HepG2 (cell line): ENCODE measurements at regions not wholly inside any gene's neighbourhood (a gene's known extent, or its start where the extent isn't known, plus 50 kb on each side); places are given as distances from the start of the nearest gene placed in this dataset.
A peak's percentile ranks its signal among the peaks of the same experiment; 100 is the strongest.

Experiments used
- NFE2L2 ChIP-seq: fragments of 150-350 bp; IDR thresholded peaks from 2 replicates; pipeline ENCODE4 v1.6.1; 2014; ENCODE audit warnings: low read length
- NR2C2 ChIP-seq: sonication (generic); formaldehyde crosslinking; IDR thresholded peaks from 2 replicates; pipeline ENCODE4 v1.4.0; 2020; ENCODE audit warnings: missing genetic modification reagents, mild to moderate bottlenecking, moderate library complexity, borderline replicate concordance
- RNF219 ChIP-seq: sonication (generic); formaldehyde crosslinking; IDR thresholded peaks from 2 replicates; pipeline ENCODE4 v1.5.0; 2020; ENCODE audit warnings: mild to moderate bottlenecking, missing genetic modification reagents
- RXRA ChIP-seq: sonication (generic); formaldehyde crosslinking; IDR thresholded peaks from 2 replicates; pipeline ENCODE4 v1.5.1; 2020; ENCODE audit warnings: missing genetic modification reagents
- SMC3 ChIP-seq: IDR thresholded peaks from 2 replicates; pipeline ENCODE4 v1.6.1; 2011; ENCODE audit warnings: low read length, improper control_type of control experiment
- SOX13 ChIP-seq, 3 experiments: fragments of 450-650 bp in 1 of 3; sonication (generic) in 1 of 3; formaldehyde crosslinking in 1 of 3; IDR thresholded peaks in 2 of 3; conservative IDR thresholded peaks in 1 of 3; 2 replicates each; pipeline versions ENCODE4 v1.5.0 to v1.6.1; 2016 to 2020; ENCODE audit warnings: antibody characterized with exemption in 1 of 3, mild to moderate bottlenecking in 1 of 3, missing compliant biosample characterization in 1 of 3, missing genetic modification reagents in 1 of 3, moderate library complexity in 1 of 3
- TBX2 ChIP-seq: sonication (generic); formaldehyde crosslinking; IDR thresholded peaks from 2 replicates; pipeline ENCODE4 v1.5.0; 2020; ENCODE audit warnings: missing genetic modification reagents, mild to moderate bottlenecking, borderline replicate concordance
- ZBTB43 ChIP-seq: sonication (generic); formaldehyde crosslinking; conservative IDR thresholded peaks from 2 replicates; pipeline ENCODE4 v1.4.0; 2020; ENCODE audit warnings: missing genetic modification reagents
- ZBTB7B ChIP-seq: sonication (generic); formaldehyde crosslinking; IDR thresholded peaks from 2 replicates; pipeline ENCODE4 v1.4.0; 2020; ENCODE audit warnings: missing genetic modification reagents
- ZNF331 ChIP-seq: sonication (generic); formaldehyde crosslinking; IDR thresholded peaks from 2 replicates; pipeline ENCODE4 v1.4.0; 2020; ENCODE audit warnings: missing genetic modification reagents
- TF ChIP-seq, protein P1 (sequence below): sonication (generic); formaldehyde crosslinking; IDR thresholded peaks from 2 replicates; pipeline ENCODE4 v1.4.0; 2020; ENCODE audit warnings: mild to moderate bottlenecking, missing genetic modification reagents
- TF ChIP-seq, protein P2 (sequence below): sonication (generic); formaldehyde crosslinking; IDR thresholded peaks from 2 replicates; pipeline ENCODE4 v1.5.0; 2020; ENCODE audit warnings: missing genetic modification reagents

DNA sequence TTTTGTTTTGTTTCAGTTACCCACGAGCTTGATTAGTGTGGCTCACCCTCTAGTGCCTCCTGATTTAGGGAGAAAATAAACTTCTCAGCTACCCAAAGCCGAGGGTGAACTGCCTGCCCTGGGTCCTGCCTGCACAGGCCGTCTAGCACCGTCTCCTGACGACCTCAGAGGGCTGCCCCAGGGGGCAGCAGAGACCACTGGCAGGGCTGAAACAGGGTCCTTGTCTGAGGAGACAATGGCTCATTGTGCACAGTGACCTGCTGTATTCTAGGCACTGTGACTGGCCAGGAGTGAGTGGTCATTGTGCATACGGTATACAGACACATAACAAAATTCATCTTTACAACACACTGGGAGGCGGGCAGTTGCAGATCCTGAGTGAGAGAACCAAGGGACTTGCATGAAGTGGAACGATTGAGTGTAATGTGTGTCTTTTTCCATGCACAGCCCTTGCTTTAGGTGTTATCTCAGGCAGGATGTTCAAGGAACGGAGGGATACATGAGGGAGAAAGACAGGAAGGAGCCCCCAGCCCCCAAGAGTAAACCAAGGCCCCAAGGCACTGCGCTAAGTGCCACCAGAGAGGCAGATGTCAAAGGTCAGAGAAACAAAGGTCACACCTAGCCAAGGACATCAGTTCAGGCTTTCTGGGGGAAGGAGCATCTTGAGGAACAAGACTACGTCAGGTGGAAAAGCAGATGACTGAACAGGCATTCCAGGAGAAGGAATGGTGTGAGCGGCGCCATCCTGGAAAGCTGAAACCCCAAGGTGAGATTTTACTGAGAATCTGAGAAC is 421.3 kb downstream of the LPIN1 start (continued):
- TF ChIP-seq, protein P1, sequence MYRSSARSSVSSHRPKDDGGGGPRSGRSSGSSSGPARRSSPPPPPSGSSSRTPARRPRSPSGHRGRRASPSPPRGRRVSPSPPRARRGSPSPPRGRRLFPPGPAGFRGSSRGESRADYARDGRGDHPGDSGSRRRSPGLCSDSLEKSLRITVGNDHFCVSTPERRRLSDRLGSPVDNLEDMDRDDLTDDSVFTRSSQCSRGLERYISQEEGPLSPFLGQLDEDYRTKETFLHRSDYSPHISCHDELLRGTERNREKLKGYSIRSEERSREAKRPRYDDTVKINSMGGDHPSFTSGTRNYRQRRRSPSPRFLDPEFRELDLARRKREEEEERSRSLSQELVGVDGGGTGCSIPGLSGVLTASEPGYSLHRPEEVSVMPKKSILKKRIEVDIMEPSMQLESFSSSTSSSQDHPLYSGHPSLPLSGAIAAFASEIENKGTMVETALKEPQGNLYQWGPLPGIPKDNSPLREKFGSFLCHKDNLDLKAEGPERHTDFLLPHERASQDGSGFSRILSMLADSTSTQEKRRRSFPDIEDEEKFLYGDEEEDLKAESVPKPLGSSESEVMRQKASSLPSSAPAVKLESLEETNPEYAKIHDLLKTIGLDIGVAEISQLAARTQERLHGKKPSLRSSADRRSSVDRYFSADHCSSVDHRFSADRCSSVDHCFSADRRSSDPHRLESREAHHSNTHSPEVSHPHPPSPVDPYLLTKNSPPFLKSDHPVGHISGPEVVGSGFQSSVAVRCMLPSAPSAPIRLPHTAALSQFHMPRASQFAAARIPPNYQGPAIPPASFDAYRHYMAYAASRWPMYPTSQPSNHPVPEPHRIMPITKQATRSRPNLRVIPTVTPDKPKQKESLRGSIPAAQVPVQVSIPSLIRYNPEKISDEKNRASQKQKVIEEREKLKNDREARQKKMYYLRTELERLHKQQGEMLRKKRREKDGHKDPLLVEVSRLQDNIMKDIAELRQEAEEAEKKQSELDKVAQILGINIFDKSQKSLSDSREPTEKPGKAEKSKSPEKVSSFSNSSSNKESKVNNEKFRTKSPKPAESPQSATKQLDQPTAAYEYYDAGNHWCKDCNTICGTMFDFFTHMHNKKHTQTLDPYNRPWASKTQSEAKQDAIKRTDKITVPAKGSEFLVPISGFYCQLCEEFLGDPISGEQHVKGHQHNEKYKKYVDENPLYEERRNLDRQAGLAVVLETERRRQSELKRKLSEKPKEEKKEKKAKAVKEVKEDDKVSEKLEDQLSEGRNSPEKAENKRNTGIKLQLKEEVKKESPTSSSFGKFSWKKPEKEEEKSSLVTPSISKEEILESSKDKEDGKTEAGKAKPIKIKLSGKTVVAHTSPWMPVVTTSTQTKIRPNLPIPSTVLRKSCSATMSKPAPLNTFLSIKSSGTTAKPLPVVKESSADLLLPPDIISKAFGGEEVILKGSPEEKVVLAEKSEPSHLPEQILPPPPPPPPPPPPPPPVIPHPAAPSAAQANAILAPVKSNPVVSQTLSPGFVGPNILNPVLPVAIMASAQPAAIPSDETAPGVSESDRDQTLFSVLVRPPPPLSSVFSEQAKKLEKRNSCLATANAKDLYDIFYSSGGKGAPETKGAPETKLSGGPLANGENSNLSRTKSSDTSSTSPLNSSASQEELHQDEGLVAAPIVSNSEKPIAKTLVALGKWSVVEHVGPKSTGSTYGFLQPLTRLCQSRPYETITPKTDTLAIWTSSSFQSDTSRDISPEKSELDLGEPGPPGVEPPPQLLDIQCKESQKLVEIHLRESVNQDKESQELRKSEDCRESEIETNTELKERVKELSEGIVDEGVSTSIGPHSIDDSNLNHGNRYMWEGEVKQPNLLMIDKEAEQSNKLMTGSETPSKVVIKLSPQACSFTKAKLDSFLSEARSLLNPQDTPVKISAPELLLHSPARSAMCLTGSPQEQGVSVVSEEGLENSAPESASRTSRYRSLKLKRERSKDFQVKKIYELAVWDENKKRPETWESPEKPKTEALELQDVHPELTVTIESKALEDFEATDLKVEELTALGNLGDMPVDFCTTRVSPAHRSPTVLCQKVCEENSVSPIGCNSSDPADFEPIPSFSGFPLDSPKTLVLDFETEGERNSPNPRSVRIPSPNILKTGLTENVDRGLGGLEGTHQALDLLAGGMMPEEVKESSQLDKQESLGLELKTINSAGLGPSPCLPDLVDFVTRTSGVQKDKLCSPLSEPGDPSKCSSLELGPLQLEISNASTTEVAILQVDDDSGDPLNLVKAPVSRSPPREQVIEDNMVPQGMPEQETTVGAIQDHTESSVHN = no peak
- TF ChIP-seq, protein P2, sequence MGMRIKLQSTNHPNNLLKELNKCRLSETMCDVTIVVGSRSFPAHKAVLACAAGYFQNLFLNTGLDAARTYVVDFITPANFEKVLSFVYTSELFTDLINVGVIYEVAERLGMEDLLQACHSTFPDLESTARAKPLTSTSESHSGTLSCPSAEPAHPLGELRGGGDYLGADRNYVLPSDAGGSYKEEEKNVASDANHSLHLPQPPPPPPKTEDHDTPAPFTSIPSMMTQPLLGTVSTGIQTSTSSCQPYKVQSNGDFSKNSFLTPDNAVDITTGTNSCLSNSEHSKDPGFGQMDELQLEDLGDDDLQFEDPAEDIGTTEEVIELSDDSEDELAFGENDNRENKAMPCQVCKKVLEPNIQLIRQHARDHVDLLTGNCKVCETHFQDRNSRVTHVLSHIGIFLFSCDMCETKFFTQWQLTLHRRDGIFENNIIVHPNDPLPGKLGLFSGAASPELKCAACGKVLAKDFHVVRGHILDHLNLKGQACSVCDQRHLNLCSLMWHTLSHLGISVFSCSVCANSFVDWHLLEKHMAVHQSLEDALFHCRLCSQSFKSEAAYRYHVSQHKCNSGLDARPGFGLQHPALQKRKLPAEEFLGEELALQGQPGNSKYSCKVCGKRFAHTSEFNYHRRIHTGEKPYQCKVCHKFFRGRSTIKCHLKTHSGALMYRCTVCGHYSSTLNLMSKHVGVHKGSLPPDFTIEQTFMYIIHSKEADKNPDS (CRISPR knock-in tag) = no peak
- TF ChIP-seq SOX13 (IDR thresholded peaks at IDR 0.05) = peak; percentile 37; the same call in 1 of the 2 replicates
- TF ChIP-seq SOX13 (CRISPR knock-in tag; conservative IDR thresholded peaks at IDR 0.05 in 1 of 2, IDR thresholded peaks at IDR 0.05 in 1 of 2) = peak in 1 of 2 experiments; percentile 86; a peak in 2 of 4 replicates
- TF ChIP-seq ZBTB7B (CRISPR knock-in tag) = 0 out of 2 replicates have a peak, but pooled peaks have one; percentile 56
- TF ChIP-seq ZNF331 (CRISPR knock-in tag) = 0 out of 2 replicates have a peak, but pooled peaks have one; percentile 22
- no peak for TF ChIP-seq NFE2L2
- TF ChIP-seq TBX2 (CRISPR knock-in tag) = 0 out of 2 replicates have a peak, but pooled peaks have one; percentile 24
- TF ChIP-seq ZBTB43 (CRISPR knock-in tag) = no peak
- peak; percentile 14; the same call in 1 of the 2 replicates for TF ChIP-seq SMC3
- no peak for TF ChIP-seq RNF219 (CRISPR knock-in tag)
- TF ChIP-seq RXRA (CRISPR knock-in tag) = 0 out of 2 replicates have a peak, but pooled peaks have one; percentile 48
- TF ChIP-seq NR2C2 (CRISPR knock-in tag) = no peak
